Gastroesophageal sphincter (tissue), 3 donors: ENCODE measurements at regions not wholly inside any gene's neighbourhood (a gene's known extent, or its start where the extent isn't known, plus 50 kb on each side); places are given as distances from the start of the nearest gene placed in this dataset.

Experiments
- CTCF ChIP-seq, 4 experiments: fragments of 200-600 bp in 2 of 4; fragments of 450-650 bp in 2 of 4; sonication (generic) in 1 of 4; IDR thresholded peaks; one replicate each; pipeline ENCODE4 v1.5.1; 2017 to 2019; ENCODE audit warnings: antibody characterized with exemption in 4 of 4, mild to moderate bottlenecking in 2 of 4, moderate library complexity in 2 of 4
- POLR2A ChIP-seq, 2 donors: fragments of 450-650 bp; IDR thresholded peaks; one replicate each; pipeline ENCODE4 v1.6.1; 2017; ENCODE audit warnings: antibody characterized with exemption in 2 of 2, mild to moderate bottlenecking in 2 of 2, moderate library complexity in 1 of 2

- TF ChIP-seq POLR2A (IDR thresholded peaks at IDR 0.05), result no peak
- TF ChIP-seq CTCF (IDR thresholded peaks at IDR 0.05), result no peak
These were observed 345.2 kb upstream of the PCSK5 start for GRCh38 chr9:75545287-75545686.
